GM19239 (cell line): ENCODE measurements at regions not wholly inside any gene's neighbourhood (a gene's known extent, or its start where the extent isn't known, plus 50 kb on each side); places are given as distances from the start of the nearest gene placed in this dataset.
"Not testable (repeated sequence)": the region's sequence is repeated elsewhere in the genome, so short reads cannot be mapped to it uniquely, and the experiment has no call there.

Experiments
- DNase-seq: peaks from one replicate; pipeline ENCODE4 v3.0.0; 2011; ENCODE audit warnings: low spot score; ENCODE audit not compliant: insufficient read length
- FAIRE-seq: peaks from 2 replicates; lab custom pipeline; 2011; peaks lifted over from hg19 to GRCh38; lab: Jason Lieb, UNC

DNA sequence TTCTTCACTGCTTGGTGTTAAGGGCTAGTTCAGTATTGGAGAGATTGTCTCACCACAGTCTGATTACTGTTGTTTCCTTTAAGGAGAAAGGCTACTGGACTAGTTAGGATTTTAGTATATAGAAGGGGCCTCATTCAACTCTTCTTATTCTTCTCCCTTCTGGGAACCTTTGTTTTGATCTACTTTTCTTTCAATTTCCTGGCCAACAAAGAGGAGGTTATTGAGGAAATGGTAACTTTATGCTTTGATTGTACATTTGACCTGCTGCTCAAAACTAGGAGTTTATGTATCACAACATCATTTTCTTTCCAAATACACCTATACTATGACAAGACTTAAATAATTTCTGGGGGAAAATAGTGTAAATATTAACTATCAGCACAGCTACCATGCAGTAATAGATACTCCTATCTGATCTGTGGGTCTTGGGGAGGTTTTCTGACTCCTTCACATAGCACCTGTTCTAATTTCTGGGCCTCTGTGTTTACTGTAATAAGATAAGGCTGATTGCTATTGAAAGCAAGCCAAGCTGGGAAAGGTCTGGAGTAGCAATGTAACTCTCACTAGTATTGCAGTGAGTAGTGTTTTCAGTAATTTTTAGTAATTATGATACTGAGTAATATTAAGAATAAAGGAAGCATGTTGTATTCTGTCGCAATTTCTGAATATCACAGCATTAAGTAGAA, 395.3 kb downstream of the NUP35 start:
- FAIRE-seq = no peak
- DNase-seq = no peak

DNA sequence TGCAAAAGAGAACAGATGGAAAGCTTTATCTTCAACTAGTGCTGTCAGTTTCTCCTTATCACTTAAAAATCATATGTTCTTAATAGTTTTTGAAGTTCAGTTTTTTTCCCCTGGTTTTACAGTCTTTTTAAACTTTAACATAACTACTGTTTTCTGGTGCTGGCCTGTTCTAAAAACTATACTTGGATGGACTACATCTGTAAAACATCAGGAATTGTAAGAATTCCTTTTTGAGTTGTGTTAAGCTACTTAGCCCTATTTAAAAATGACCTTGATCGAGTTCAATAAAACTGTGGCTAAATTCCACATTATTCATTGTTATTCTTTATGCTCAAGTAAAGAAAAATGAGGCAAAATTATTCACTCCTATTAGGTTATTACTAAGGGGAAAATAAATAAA, 397.7 kb downstream of the NUP35 start:
- FAIRE-seq (no peak), DNase-seq (no peak)

DNA sequence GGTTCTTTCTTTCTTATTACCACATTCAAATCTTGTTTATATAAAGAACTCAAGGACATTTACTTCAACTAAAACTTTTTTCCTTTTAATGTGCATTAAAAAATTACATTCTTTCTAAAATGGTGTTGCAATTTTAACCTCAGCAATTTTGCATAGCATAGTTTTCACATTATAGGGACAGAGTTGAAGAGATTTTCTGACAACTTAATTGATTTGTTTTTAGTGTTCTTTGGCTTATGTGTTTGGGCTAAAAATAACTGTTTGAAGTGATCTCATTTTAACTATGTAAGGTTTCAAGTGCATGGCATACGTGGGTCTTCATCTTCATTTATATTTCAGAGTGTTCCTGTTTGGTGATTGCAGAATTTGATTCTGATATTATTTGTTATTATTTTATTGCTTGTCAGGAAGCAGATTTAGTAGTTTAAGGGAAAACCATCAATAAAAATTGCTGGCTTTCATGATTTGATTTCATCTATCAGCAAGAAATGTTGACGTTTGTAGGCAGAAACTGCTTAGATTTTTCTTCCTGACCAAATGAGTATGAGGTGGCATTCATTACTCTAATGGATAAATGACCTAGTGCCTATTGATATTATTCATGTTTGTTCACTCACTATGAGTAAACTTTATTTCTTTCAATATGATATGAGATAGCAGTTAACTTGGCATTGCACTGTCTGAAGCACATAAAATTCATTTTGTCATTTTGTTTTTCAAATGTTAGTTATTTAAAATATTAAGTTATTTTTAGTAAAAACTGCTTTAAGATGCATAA, 398.4 kb downstream of the NUP35 start:
- no peak for FAIRE-seq
- no peak for DNase-seq

DNA sequence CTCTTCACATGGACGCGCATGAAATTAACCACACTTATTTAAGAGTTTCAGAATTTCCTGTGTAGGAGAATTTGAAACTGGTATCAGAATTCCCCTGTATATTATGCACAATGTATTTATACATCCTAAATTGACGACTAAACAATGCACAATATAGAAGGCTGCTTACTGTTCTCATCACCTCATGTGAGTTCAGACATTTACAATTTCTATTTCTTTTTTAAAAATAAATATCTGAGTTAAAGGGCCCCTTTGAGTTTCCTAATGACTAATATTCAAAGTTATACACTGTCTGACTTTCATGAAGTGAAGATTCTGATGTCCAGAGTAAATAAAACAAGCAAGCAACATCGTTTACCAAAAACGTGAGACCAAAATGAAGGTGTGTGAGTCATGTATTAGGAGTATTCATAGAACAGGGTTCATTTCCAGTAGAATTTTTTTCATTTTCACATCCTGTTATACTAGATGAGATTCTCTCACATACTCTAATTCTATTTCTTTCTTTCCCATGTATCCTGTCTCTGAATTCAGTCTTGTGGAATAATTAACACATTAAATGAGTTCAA, 406.2 kb downstream of the NUP35 start:
- no peak for DNase-seq
- FAIRE-seq = no peak

DNA sequence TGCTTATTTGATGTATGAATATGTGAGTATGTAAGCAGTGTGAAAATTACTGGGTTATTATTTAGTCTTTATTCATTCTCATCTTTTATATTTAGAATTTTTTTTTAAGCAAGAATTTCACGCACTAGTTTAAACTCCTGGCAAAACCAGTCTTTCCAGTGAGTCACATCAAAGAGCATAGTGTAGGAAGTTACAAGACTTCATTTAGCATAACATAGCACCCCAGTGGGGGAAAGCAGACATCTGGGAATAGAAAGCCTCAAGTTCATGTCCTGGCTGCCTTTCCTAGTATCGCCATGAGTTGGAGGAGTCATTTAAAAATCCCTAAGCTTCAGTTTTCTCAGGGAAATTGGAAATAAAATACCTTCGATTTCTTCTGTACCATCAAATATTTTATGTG, 408.3 kb downstream of the NUP35 start:
- FAIRE-seq (no peak), DNase-seq (no peak)

DNA sequence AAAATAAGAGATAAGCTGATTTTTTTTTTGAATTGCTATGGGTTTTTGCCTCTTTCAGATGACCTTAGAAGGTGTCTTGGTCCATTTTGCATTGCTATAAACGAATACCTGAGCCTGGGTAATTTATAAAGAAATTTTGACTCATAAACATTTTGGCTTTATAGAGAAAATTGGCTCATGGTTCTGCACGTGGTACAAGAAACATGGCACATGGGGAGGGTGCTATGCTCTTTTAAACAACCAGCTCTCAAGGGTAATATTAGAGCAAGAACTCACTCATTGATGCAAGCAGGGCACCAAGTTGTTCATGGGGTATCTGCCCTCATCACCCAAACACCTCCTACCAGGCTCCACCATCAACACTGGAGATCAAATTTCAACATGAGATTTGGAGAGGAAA, 408.8 kb downstream of the NUP35 start:
- no peak for DNase-seq
- no peak for FAIRE-seq

DNA sequence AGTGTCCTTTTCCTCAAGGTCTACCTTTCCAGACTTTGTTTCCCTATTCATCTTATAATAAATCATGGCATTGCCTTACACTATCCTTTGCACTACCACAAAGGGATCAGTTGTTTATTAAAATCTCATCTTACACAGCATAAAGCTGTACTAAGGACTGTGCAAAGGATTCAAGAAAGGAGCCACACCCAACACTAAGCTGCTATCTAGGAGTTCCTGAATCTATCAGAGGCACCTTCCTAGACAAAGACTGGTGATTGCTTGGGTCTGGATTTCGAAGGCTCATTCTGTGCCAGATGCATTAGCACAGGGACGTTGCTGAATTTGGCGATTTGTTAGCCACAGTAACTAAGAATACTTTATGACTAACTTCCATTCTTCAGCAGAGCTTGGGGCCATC, 412.0 kb downstream of the NUP35 start:
- DNase-seq = no peak
- no peak for FAIRE-seq

DNA sequence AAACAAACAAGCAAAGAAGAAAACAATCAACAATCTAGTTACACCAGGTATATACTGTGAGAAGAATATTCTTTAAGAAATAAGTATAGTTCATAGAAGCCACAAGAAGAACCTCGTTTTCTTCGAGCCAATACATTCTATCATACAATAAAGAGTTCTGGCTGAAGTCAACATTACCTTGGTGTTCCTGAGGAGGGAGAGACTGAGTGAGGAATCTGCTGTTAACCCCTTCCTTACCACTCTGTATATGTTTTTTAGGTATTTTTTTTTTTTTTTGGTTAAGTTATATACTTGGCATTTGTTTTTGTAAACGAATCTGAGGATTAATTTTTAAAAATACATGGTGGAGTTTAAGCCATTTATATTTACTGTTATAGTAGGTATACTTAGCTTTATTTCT, 412.5 kb downstream of the NUP35 start:
- no peak for DNase-seq
- no peak for FAIRE-seq

DNA sequence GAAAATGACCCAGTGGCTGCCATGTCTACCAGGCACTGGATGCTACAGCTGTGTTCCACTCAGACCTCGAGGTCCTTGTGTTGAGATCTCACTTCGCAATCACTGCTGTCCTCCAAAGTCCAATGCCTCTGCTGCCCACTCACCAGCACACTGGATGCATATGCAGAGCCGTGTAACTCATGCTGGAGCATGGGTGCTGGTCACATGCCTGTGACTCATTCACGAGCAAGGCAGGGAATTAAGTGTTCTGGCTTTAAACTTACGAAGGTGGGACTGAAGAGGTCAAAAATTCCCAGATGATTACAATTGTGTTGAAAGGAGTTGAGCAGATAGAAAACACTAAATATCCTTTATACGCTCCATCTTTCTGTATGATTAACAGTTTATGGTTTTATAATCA, 417.5 kb downstream of the NUP35 start:
- DNase-seq = no peak
- FAIRE-seq = no peak

DNA sequence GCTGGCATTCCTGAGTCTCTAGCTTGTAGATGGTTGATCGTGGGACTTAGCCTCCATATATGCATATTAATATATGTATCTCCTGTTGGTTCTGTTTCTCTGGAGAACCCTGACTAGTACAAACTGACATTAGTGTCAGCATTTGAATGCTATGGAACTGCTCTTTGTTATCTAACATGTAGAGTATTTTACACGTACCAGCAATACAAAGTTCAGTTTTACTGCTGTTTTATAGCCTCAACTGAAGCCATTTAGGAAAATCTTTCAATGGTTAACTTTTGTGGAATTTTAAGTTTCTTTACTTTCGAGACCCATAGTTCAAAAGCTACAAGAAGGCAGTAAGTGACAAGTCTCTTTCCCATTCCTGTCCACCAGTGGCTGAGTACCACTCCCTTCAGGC, 418.4 kb downstream of the NUP35 start:
- FAIRE-seq (no peak), DNase-seq (no peak)

DNA sequence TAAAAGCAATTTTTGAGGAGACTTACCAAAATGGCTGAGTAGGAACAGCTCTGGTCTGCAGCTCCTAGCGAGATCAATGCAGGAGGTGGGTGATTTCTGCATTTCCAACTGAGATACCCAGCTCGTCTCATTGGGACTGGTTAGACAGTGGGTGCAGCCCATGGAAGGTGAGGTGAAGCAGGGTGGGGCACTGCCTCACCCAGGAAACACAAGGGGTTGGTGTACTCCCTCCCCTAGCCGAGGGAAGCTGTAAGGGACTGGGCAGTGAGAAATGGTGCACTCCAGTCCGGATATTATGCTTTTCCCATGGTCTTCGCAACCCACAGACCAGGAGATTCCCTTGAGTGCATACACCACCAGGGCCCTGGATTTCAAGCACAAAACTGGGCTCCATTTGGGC, 419.0 kb downstream of the NUP35 start:
- no peak for FAIRE-seq
- no peak for DNase-seq

DNA sequence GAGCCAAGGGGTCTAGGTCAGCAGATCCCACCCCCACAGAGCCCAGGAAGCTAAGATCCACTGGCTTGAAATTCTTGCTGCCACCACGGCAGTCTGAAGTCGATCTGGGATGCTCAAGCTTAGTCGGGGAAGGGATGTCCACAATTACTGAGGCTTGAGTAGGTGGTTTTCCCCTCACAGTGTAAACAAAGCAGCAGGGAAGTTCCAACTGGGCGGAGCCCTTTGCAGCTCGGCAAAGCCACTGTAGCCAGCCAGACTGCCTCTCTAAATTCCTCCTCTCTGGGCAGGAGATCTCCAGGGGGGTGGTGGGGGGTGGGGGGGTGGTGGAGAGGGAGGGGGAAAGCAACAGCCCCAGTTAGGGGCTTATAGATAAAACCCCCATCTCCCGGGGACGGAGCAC, 419.5 kb downstream of the NUP35 start:
- DNase-seq (no peak), FAIRE-seq (no peak)

DNA sequence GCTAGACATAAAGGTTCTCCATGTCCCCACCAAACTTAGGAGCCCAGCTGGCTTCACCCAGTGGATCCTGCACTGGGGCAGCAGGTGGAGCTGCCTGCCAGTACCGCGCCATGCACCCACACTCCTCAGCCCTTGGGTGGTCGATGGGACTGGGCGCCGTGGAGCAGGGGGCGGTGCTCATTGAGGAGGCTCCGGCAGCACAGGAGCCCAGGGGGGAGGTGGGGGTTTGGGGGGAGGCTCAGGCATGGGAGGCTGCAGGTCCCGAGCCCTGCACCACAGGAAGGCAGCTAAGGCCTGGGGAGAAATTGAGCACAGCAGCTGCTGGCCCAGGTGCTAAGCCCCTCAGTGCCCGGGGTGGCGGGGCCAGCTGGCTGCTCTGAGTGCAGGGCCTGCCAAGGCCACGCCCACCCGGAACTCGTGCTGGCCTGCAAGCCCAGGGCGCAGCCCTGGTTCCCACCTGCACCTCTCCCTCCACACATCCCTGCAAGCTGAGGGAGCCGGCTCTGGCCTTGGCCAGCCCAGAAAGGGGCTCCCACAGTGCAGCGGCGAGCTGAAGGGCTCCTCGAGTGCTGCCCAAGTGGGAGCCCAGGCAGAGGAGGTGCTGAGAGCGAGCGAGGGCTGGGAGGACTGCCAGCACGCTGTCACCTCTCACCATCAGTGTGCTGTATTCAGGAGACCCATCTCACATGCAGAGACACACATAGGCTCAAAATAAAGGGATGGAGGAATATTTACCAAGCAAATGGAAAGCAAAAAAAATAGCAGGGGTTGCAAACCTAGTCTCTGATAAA, 422.5 kb downstream of the NUP35 start:
- DNase-seq, FAIRE-seq: not testable (repeated sequence)

DNA sequence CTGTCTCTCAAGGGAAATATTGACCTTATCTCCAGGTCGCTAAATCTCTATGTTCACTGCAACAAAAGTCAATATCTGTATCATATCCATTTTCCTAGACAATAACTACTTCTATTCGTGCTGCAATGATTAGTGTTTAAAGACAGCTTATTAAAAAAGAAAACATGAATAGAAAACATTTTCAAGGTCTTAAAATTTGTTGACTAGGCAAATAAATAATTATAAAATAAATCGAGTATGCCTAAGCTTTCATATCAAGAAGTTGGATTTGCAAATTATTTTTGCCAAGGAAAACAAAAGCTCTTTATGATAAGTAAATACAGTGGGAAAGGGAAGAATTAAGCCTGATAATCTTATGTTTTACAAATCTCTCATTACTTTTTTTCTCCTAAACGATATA, 428.5 kb downstream of the NUP35 start:
- DNase-seq = no peak
- FAIRE-seq = no peak

DNA sequence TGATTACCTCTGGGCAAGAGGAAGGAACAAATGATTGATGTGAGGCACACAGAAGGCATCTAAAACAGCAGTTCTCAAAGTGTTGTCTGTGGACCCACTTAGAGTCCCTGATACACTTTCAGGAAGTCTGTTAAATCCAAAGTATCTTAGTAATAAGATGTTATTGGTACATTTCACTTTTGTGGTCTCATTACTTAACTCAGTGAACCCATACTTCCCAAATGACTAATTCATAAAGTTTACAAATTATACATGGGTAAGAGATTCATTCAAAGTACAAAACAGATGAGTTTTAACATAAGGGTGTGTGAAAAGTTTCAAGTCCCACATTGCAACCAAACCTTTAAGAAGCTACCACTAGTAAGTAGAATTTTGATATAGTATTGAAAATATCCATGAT, 440.5 kb downstream of the NUP35 start:
- no peak for FAIRE-seq
- DNase-seq = no peak

DNA sequence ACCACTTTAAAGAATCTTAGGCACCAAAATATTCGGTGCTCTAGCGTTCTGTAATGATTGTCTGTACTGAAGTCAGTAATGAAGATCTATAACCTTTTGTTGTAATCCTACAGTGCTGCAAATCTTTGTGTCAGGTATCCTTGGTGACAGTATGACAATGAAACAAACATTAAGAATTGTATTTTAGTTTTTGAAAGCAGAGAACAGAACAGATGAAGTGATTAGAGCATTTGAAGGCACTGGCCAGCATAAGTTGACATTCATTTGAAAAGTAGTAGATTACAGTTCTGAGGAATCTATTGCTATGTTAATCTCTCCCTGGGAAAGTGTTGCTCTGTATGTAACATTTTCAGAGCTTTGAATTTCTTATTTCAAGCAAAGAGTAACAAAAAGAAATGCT, 451.2 kb downstream of the NUP35 start:
- FAIRE-seq (no peak), DNase-seq (no peak)

DNA sequence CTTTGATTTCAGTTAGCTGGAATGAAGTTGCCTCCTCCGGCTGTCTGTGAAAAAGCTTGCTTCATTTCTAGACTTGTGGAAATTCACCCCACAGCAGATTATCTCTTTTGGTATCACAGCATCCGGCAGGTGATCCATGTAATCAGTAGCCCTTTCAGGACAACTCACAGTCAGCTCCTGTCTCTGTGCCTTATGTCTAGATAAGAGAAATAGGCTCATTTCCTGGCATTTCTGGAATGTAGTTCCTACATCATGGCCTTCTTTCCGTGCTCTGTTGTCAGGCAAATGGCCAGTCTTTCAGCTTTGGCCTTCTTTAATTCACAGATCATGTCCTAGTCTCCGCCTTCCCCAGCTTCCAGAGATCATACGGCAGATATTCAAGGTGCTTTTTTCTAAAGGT, 455.4 kb downstream of the NUP35 start:
- FAIRE-seq (no peak), DNase-seq (no peak)

DNA sequence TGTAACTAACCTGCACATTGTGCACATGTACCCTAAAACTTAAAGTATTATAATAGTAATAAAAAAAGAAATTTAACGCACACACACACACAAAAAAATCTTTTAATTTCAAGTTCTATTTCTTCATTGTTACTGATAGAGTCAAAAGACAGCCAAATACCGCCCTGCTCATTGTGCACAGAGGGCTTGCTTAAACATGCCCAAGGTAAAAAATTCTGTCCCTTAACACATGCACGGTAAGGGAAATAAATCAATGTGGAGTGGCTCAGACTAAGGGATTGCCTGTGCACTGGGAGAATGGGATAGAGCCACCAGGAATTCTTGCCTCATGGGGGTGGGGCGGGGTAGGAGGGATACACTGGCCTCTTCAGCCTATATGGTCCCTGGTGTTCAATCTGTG, 468.0 kb downstream of the NUP35 start:
- no peak for FAIRE-seq
- no peak for DNase-seq

DNA sequence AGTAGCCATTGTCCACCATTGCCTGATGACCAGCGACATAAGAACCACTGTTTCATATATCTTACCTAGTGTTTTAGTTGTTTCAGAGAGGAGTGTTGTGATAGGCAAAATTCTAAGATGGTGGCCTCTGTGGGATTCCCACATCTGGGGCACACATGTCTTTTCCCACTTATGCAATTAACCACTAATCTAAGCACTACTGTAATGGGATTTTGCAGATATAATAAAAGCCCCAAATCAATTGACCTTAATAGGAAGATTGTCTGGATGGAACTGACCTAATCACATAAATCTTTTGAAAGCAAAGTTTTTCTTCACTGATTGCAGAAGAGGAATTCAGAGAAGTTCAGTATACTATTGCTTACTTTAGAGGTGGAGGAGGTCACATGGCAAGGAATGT, 469.9 kb downstream of the NUP35 start:
- no peak for DNase-seq
- no peak for FAIRE-seq

DNA sequence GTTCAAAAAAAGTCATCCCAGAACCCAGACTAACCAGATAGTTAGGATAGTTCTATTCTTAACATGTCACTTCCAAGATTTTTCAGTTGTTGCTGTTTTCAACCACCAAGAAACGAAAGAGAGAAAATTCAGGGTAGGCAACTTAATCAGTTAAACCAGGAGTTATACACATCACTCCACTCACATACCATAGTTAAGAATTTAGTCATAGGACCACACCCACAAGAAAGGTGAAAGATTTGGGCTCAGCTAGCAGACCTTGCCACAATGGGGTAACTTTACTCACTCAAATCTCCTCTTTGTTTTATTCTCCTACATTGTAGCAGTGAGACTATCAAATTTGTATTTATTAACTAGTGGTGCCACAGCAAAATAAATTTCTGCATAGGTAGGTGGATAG, 473.6 kb downstream of the NUP35 start:
- FAIRE-seq (no peak), DNase-seq (no peak)

DNA sequence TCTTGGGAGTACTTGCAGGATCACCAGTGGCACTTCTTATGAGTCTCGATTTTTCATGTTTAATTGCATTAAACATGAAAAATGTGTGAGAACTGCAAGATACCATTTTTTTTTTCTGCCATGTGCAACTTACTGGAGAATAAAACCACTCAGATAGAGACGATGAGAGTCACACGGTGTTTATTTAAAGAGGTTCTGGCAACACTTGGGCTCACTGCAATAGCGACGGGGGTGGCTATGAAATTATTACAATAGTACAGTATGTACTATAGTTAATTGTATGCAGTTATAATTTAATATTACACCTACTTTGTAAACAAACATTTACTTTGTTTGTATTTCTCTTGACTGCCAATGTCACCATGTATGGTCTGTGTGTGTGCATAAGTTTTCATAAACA, 479.8 kb downstream of the NUP35 start:
- FAIRE-seq (no peak), DNase-seq (no peak)
